Naive thymus-derived CD4-positive, alpha-beta T cell (primary cell): ENCODE measurements at regions not wholly inside any gene's neighbourhood (a gene's known extent, or its start where the extent isn't known, plus 50 kb on each side); places are given as distances from the start of the nearest gene placed in this dataset.

Experiments used
- ATAC-seq: fragments of 150-1000 bp; cut with Tn5 transposase; 2 replicates; pipeline ENCODE4 v1.10.0; 2021; ENCODE audit warnings: mild to moderate bottlenecking, moderate library complexity
- CTCF ChIA-PET: fragments of 350-600 bp; sonication (Branson Sonifier 250); formaldehyde crosslinking; loops from one replicate; lab custom pipeline; 2021; ENCODE audit warnings: antibody characterized with exemption; lab: Charles Lee
- POLR2A ChIA-PET: fragments of 350-600 bp; sonication (Branson Sonifier 250); formaldehyde crosslinking; loops from one replicate; lab custom pipeline; 2021; ENCODE audit warnings: antibody characterized with exemption, inconsistent platforms; lab: Charles Lee
- DNase-seq, 9 donors: peaks; one replicate each; pipeline versions ENCODE4 v3.0.0 to v3.0.0-alpha.2; 2020 to 2022; ENCODE audit warnings: mixed read lengths in 1 of 9
- H3K27ac ChIP-seq: one replicate; pipeline ENCODE4 v1.7.0; 2013; ENCODE audit warnings: mild to moderate bottlenecking, low read depth, low read length, moderate library complexity
- H3K27me3 ChIP-seq, 2 donors: one replicate each; pipeline ENCODE4 v1.7.0; 2013; ENCODE audit warnings: low read length in 2 of 2, mild to moderate bottlenecking in 2 of 2, moderate library complexity in 2 of 2; ENCODE audit not compliant: control insufficient read depth in 2 of 2, insufficient read depth in 2 of 2
- H3K36me3 ChIP-seq, 3 experiments: 1 replicate in 2 of 3; 2 replicates in 1 of 3; pipeline ENCODE4 v1.7.0; 2013; ENCODE audit warnings: low read length in 3 of 3, mild to moderate bottlenecking in 3 of 3, moderate library complexity in 1 of 3; ENCODE audit not compliant: insufficient read depth in 3 of 3, control insufficient read depth in 2 of 3
- H3K4me1 ChIP-seq, 2 donors: one replicate each; pipeline ENCODE4 v1.7.0; 2013; ENCODE audit warnings: low read length in 2 of 2, mild to moderate bottlenecking in 2 of 2, moderate library complexity in 1 of 2; ENCODE audit not compliant: control insufficient read depth in 2 of 2, insufficient read depth in 2 of 2
- H3K4me3 ChIP-seq: 2 replicates; pipeline ENCODE4 v1.7.0; 2013; ENCODE audit warnings: mild to moderate bottlenecking, low read length
- H3K9me3 ChIP-seq, 3 experiments: 1 replicate in 2 of 3; 2 replicates in 1 of 3; pipeline ENCODE4 v1.7.0; 2013; ENCODE audit warnings: low read length in 3 of 3; ENCODE audit not compliant: control insufficient read depth in 2 of 3
- H3K27ac Mint-ChIP-seq, 9 donors: one replicate each; pipeline ENCODE4 v1.8.0; 2020 to 2022; ENCODE audit warnings: mixed read lengths in 9 of 9, mild to moderate bottlenecking in 8 of 9, moderate library complexity in 5 of 9, inconsistent platforms in 2 of 9
- H3K27me3 Mint-ChIP-seq, 5 donors: one replicate each; pipeline ENCODE4 v1.8.0; 2021 to 2022; ENCODE audit warnings: mixed read lengths in 5 of 5, mild to moderate bottlenecking in 1 of 5
- H3K36me3 Mint-ChIP-seq, 5 donors: one replicate each; pipeline ENCODE4 v1.8.0; 2020 to 2022; ENCODE audit warnings: mixed read lengths in 5 of 5, mild to moderate bottlenecking in 3 of 5, inconsistent platforms in 1 of 5
- H3K4me1 Mint-ChIP-seq, 7 donors: one replicate each; pipeline ENCODE4 v1.8.0; 2020 to 2022; ENCODE audit warnings: mixed read lengths in 7 of 7, mild to moderate bottlenecking in 3 of 7, inconsistent platforms in 1 of 7
- H3K4me3 Mint-ChIP-seq, 10 donors: one replicate each; pipeline ENCODE4 v1.8.0; 2020 to 2022; ENCODE audit warnings: mild to moderate bottlenecking in 10 of 10, mixed read lengths in 10 of 10, moderate library complexity in 6 of 10, inconsistent platforms in 2 of 10
- H3K9me3 Mint-ChIP-seq, 11 donors: one replicate each; pipeline ENCODE4 v1.8.0; 2020 to 2022; ENCODE audit warnings: mixed read lengths in 11 of 11, mild to moderate bottlenecking in 4 of 11, inconsistent platforms in 1 of 11, moderate library complexity in 1 of 11
- intact Hi-C, 2 donors: fragments of 100-400 bp; cut with micrococcal nuclease; formaldehyde crosslinking; loops; one replicate each; pipeline ENCODE4 v1.15.1; 2023

GRCh38 chr4:177612684-177613083 lies 170.4 kb upstream of the AGA start:
- CTCF ChIA-PET: no interaction called here
- Histone ChIP-seq H3K4me3 (no peak overlapping the region), H3K27ac (no peak overlapping the region), H3K4me1 (no peaks in the 10 kb centered on the region), H3K9me3 (no peaks in the 10 kb centered on the region), H3K27me3 (no peaks in the 10 kb centered on the region), H3K36me3 (no peaks in the 10 kb centered on the region)
- Mint-ChIP-seq H3K4me3 (no peak overlapping the region), H3K27ac (no peak overlapping the region), H3K27me3 (peaks cover 0 to 5% (median 0%) of the 10 kb centered on the region in 5 donors), H3K36me3 (no peaks in the 10 kb centered on the region), H3K9me3 (no peaks in the 10 kb centered on the region), H3K4me1 (no peaks in the 10 kb centered on the region)
- ATAC-seq: no peak
- POLR2A ChIA-PET: no interaction called here
- intact Hi-C loops: no loop called here
- DNase-seq: no peak

GRCh38 chr4:177632481-177632880 lies 190.2 kb upstream of the AGA start:
- Mint-ChIP-seq H3K36me3 (peaks cover 0 to 4% (median 0%) of the 10 kb centered on the region in 5 donors), H3K4me1 (no peaks in the 10 kb centered on the region), H3K4me3 (no peak overlapping the region), H3K27me3 (no peaks in the 10 kb centered on the region), H3K9me3 (peaks cover 0 to 4% (median 0%) of the 10 kb centered on the region in 11 donors), H3K27ac (no peak overlapping the region)
- ATAC-seq (no peak), DNase-seq (no peak)
- Histone ChIP-seq H3K27me3 (no peaks in the 10 kb centered on the region), H3K4me1 (no peaks in the 10 kb centered on the region), H3K27ac (no peak overlapping the region), H3K36me3 (no peaks in the 10 kb centered on the region), H3K9me3 (no peaks in the 10 kb centered on the region), H3K4me3 (no peak overlapping the region)
- ChIA-PET CTCF (no interaction called here), POLR2A (no interaction called here)
- intact Hi-C loops: no loop called here

DNA sequence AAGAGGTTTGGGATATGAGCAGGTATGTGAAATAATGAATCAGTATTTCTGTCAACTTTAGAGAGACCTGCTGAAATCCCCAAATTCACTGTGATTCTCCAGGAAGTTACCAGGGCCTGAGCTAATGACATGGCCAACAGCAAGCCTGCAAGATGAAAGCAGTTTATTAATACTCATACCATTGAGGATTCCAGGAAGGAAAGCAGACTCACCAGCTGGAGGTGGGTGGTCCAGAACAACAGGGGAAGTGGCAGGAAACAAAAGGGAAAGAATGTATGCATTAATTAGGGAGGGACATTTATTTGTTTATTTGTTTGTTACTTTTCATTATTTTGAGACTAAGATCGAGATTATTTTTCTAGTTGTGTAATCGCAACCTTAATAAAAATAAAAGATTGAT lies 196.6 kb upstream of the AGA start:
- H3K27me3 ChIP-seq: no peaks in the 10 kb centered on the region
- no peaks in the 10 kb centered on the region for H3K4me1 Mint-ChIP-seq
- no peaks in the 10 kb centered on the region for H3K36me3 ChIP-seq
- no peak overlapping the region for H3K27ac ChIP-seq
- no peaks in the 10 kb centered on the region for H3K27me3 Mint-ChIP-seq
- intact Hi-C loops: no loop called here
- no peak overlapping the region for H3K27ac Mint-ChIP-seq
- no peak for ATAC-seq
- H3K9me3 Mint-ChIP-seq: peaks cover 0 to 8% (median 0%) of the 10 kb centered on the region in 11 donors
- no peaks in the 10 kb centered on the region for H3K9me3 ChIP-seq
- H3K4me1 ChIP-seq: no peaks in the 10 kb centered on the region
- H3K4me3 Mint-ChIP-seq: no peak overlapping the region
- DNase-seq: no peak
- CTCF ChIA-PET: no interaction called here
- POLR2A ChIA-PET: no interaction called here
- H3K36me3 Mint-ChIP-seq: peaks cover 0 to 8% (median 0%) of the 10 kb centered on the region in 5 donors
- no peak overlapping the region for H3K4me3 ChIP-seq

DNA sequence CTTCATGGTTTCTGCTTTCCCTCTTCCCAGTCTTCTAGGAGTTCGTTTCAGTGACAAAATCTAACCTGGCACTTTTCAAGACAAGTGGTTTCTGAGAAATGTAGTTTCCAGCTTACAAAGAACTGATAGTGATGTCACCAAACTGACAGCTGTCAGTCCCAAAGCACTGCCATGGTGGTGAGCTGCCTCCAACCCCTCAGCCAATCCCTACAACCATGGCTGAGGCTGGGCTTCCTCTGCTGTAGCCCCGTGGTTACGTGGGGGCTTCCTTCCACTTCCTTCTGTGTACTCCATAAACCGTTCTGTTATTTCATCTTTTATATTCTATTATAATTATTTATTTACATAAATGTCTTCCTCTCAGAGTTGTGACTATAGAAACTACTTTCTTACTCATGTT lies 198.6 kb upstream of the AGA start:
- Histone ChIP-seq H3K27me3 (no peaks in the 10 kb centered on the region), H3K4me1 (no peaks in the 10 kb centered on the region), H3K4me3 (no peak overlapping the region), H3K9me3 (no peaks in the 10 kb centered on the region), H3K36me3 (no peaks in the 10 kb centered on the region), H3K27ac (no peak overlapping the region)
- no peaks in the 10 kb centered on the region for H3K4me1 Mint-ChIP-seq
- peaks cover 0 to 8% (median 0%) of the 10 kb centered on the region in 11 donors for H3K9me3 Mint-ChIP-seq
- no peak for ATAC-seq
- no peaks in the 10 kb centered on the region for H3K27me3 Mint-ChIP-seq
- ChIA-PET POLR2A (no interaction called here), CTCF (no interaction called here)
- no peak overlapping the region for H3K4me3 Mint-ChIP-seq
- H3K27ac Mint-ChIP-seq: no peak overlapping the region
- no peak for DNase-seq
- intact Hi-C loops: no loop called here
- peaks cover 0 to 8% (median 0%) of the 10 kb centered on the region in 5 donors for H3K36me3 Mint-ChIP-seq

DNA sequence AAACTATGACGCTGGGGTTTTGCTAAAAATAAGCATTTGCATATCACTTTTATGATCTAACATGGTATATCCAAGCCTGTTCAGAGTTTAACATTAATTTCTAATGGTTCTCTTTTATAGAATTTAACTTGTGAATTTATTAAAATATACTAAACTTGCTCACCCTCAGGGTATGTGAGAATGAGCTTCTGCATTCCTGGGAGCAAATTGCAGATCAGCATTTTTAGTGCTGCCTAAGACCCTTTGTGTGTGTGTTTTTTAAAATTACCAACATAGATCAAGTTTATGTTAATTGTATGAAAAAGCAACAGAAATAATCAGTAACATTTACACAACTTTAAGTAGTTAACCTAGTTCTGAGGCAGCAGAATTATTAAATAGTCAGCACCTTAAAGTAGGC lies 218.0 kb upstream of the AGA start:
- H3K27ac ChIP-seq: no peak overlapping the region
- H3K4me1 ChIP-seq: no peaks in the 10 kb centered on the region
- intact Hi-C loops: no loop called here
- H3K4me3 ChIP-seq: no peak overlapping the region
- H3K4me1 Mint-ChIP-seq: no peaks in the 10 kb centered on the region
- CTCF ChIA-PET: no interaction called here
- ATAC-seq: no peak
- no peaks in the 10 kb centered on the region for H3K9me3 ChIP-seq
- peaks cover 0 to 13% (median 0%) of the 10 kb centered on the region in 5 donors for H3K27me3 Mint-ChIP-seq
- peaks cover 2 to 32% (median 14%) of the 10 kb centered on the region in 11 donors for H3K9me3 Mint-ChIP-seq
- DNase-seq: no peak
- H3K27ac Mint-ChIP-seq: no peak overlapping the region
- H3K4me3 Mint-ChIP-seq: no peak overlapping the region
- POLR2A ChIA-PET: no interaction called here
- H3K27me3 ChIP-seq: no peaks in the 10 kb centered on the region
- peaks cover 0 to 8% (median 3%) of the 10 kb centered on the region in 5 donors for H3K36me3 Mint-ChIP-seq
- H3K36me3 ChIP-seq: no peaks in the 10 kb centered on the region

DNA sequence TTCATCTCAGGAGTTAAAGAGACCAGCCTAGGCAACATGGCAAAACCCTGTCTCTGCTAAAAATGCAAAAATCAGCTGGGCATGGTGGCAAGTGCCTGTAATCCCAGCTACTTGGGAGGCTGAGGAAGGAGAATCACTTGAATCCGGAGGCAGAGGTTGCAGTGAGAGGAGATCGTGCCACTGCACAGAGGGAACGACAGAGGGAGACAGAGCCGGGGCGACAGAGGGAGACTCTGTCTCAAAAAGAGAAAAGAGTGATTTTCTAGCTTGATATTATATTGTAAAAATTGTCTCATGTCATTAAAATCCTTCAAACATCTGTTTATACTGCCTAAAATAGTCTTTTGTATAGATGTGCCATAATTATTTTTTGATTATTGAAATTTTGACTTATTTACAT lies 225.4 kb upstream of the AGA start:
- Mint-ChIP-seq H3K27me3 (peaks cover 0 to 4% (median 0%) of the 10 kb centered on the region in 5 donors), H3K4me1 (no peaks in the 10 kb centered on the region), H3K36me3 (no peaks in the 10 kb centered on the region), H3K27ac (no peak overlapping the region), H3K4me3 (no peak overlapping the region), H3K9me3 (peaks cover 0 to 4% (median 0%) of the 10 kb centered on the region in 11 donors)
- Histone ChIP-seq H3K9me3 (no peaks in the 10 kb centered on the region), H3K36me3 (no peaks in the 10 kb centered on the region), H3K4me3 (no peak overlapping the region), H3K4me1 (no peaks in the 10 kb centered on the region), H3K27me3 (no peaks in the 10 kb centered on the region), H3K27ac (no peak overlapping the region)
- ChIA-PET CTCF (no interaction called here), POLR2A (no interaction called here)
- no peak for DNase-seq
- intact Hi-C loops: no loop called here
- ATAC-seq: no peak

- CTCF ChIA-PET: no interaction called here
- Mint-ChIP-seq H3K27me3 (no peaks in the 10 kb centered on the region), H3K4me3 (no peak overlapping the region), H3K36me3 (no peaks in the 10 kb centered on the region), H3K27ac (no peak overlapping the region), H3K9me3 (peaks cover 0 to 2% (median 0%) of the 10 kb centered on the region in 11 donors), H3K4me1 (no peaks in the 10 kb centered on the region)
- intact Hi-C loops: no loop called here
- Histone ChIP-seq H3K4me1 (no peaks in the 10 kb centered on the region), H3K27ac (no peak overlapping the region), H3K27me3 (no peaks in the 10 kb centered on the region), H3K9me3 (no peaks in the 10 kb centered on the region), H3K36me3 (no peaks in the 10 kb centered on the region), H3K4me3 (no peak overlapping the region)
- no peak for DNase-seq
- POLR2A ChIA-PET: no interaction called here
- no peak for ATAC-seq
Measured at GRCh38 chr4:177671387-177671786, 229.2 kb upstream of the AGA start.
